ENCODE measurements at regions not wholly inside any gene's neighbourhood (a gene's known extent, or its start where the extent isn't known, plus 50 kb on each side); places are given as distances from the start of the nearest gene placed in this dataset.

DNA sequence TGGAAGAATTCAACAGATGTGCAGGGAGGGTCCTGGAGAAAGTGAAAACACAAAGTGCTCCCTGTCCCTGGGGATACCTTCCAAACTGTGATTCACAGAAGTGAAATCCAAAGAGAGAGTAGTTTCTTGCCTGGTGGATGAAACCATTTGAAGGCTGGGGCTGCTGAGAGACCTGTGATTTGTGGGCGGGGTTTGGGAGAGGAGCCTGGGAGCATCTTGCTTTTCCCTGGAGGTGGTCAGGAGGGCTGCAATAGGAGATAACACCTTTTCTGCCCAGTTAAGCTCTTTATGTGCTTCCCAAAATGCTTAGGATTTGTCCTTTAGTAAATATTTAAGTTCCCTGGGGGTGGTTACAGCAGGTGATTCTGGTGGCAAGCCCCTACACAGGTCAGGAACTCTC is 105.3 kb upstream of the TPK1 start:
- no peak for TF ChIP-seq EZH2phosphoT487 (conservative IDR thresholded peaks at IDR 0.05; ENCODE audit: low read length)
- TF ChIP-seq, protein P1, sequence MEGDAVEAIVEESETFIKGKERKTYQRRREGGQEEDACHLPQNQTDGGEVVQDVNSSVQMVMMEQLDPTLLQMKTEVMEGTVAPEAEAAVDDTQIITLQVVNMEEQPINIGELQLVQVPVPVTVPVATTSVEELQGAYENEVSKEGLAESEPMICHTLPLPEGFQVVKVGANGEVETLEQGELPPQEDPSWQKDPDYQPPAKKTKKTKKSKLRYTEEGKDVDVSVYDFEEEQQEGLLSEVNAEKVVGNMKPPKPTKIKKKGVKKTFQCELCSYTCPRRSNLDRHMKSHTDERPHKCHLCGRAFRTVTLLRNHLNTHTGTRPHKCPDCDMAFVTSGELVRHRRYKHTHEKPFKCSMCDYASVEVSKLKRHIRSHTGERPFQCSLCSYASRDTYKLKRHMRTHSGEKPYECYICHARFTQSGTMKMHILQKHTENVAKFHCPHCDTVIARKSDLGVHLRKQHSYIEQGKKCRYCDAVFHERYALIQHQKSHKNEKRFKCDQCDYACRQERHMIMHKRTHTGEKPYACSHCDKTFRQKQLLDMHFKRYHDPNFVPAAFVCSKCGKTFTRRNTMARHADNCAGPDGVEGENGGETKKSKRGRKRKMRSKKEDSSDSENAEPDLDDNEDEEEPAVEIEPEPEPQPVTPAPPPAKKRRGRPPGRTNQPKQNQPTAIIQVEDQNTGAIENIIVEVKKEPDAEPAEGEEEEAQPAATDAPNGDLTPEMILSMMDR (IDR thresholded peaks at IDR 0.05; ENCODE audit: insufficient read depth, low read length, poor library complexity, severe bottlenecking): no peak

All from SU-DHL-6 (cell line).